ENCODE measurements at regions not wholly inside any gene's neighbourhood (a gene's known extent, or its start where the extent isn't known, plus 50 kb on each side); places are given as distances from the start of the nearest gene placed in this dataset.

DNA sequence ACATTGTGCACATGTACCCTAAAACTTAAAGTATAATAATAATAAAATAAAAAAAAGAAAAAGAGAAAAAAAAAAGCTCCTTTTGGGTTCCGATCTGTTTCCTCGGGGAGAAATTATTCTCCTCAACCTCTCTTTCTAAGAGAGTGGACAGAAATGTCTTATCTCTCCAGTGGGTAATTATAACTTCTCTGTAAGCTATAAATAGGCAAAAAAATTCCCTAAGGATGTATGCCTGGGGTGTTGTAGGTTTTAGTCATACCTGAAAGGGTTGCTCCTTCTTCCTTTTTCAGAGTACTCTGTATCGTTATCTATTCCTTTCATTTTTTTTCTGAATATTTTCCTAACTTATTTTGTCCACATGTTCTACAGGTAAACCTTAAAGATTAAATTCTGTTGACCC, 169.7 kb upstream of the PTPRK start:
- TF ChIP-seq, protein P1, sequence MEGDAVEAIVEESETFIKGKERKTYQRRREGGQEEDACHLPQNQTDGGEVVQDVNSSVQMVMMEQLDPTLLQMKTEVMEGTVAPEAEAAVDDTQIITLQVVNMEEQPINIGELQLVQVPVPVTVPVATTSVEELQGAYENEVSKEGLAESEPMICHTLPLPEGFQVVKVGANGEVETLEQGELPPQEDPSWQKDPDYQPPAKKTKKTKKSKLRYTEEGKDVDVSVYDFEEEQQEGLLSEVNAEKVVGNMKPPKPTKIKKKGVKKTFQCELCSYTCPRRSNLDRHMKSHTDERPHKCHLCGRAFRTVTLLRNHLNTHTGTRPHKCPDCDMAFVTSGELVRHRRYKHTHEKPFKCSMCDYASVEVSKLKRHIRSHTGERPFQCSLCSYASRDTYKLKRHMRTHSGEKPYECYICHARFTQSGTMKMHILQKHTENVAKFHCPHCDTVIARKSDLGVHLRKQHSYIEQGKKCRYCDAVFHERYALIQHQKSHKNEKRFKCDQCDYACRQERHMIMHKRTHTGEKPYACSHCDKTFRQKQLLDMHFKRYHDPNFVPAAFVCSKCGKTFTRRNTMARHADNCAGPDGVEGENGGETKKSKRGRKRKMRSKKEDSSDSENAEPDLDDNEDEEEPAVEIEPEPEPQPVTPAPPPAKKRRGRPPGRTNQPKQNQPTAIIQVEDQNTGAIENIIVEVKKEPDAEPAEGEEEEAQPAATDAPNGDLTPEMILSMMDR (IDR thresholded peaks at IDR 0.05), result no peak
- TF ChIP-seq POLR2A (IDR thresholded peaks at IDR 0.05) (no peak), POLR2AphosphoS5 (IDR thresholded peaks at IDR 0.05; ENCODE audit: insufficient read depth in 1 of 2, low read depth in 1 of 2) (no peak)

Measured in vagina (tissue), 2 donors.